K562 (cell line): ENCODE measurements at regions not wholly inside any gene's neighbourhood (a gene's known extent, or its start where the extent isn't known, plus 50 kb on each side); places are given as distances from the start of the nearest gene placed in this dataset.

ENCODE experiments used
- ZNF431 ChIP-seq: sonication (generic); formaldehyde crosslinking; IDR thresholded peaks from 2 replicates; pipeline ENCODE4 v1.8.0; 2022; ENCODE audit warnings: mild to moderate bottlenecking, missing genetic modification reagents
- TF ChIP-seq, protein P1 (sequence below): fragments of 450-650 bp; IDR thresholded peaks from 2 replicates; pipeline ENCODE4 v1.6.1; 2016; ENCODE audit warnings: mild to moderate bottlenecking, moderate library complexity

DNA sequence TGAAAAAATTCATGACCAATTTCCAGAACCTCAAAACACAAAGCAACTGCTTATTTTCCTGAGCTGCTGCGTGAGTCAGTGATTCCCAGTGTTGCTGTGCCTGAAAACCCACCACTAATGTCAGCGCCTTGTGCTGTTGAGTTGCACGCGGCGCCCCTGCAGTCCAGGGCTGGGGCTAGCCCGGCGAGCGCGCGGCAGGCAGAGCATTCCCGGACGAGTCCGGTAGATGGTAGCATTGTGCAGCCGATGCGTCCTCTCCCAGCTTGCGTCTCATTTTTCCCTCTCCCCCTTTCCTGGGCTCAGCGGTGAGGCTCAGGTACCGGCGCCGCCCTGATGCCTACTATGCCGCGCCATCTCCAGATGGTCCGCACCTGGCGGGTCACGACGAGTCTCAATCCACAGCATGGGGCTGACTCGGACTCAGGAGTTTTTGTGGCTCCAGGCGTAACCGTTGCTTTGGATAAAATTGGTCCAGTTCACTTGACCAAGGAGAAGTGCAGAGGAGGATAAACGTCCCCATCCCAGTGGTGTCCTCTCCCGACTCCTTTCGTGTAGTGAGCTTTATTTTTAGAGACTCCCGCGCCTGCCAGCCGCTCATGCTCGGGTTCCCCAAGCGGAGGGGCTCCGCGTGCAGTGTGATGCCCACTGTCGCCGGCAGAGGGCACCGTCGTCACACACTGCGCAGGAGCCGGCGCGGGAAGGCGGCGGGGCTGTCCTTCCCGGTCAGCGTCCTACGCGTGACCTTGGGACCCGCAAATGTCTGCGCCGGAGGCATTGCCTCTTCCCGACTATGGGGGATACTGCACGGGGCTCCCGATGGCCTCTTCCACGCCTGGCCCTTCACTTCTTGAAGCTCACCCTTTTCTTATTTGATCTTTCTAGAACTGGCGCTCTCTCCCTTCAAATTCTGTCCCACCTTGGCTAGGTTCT is 53.6 kb upstream of the IGFBP7 start (continued):
- TF ChIP-seq, protein P1, sequence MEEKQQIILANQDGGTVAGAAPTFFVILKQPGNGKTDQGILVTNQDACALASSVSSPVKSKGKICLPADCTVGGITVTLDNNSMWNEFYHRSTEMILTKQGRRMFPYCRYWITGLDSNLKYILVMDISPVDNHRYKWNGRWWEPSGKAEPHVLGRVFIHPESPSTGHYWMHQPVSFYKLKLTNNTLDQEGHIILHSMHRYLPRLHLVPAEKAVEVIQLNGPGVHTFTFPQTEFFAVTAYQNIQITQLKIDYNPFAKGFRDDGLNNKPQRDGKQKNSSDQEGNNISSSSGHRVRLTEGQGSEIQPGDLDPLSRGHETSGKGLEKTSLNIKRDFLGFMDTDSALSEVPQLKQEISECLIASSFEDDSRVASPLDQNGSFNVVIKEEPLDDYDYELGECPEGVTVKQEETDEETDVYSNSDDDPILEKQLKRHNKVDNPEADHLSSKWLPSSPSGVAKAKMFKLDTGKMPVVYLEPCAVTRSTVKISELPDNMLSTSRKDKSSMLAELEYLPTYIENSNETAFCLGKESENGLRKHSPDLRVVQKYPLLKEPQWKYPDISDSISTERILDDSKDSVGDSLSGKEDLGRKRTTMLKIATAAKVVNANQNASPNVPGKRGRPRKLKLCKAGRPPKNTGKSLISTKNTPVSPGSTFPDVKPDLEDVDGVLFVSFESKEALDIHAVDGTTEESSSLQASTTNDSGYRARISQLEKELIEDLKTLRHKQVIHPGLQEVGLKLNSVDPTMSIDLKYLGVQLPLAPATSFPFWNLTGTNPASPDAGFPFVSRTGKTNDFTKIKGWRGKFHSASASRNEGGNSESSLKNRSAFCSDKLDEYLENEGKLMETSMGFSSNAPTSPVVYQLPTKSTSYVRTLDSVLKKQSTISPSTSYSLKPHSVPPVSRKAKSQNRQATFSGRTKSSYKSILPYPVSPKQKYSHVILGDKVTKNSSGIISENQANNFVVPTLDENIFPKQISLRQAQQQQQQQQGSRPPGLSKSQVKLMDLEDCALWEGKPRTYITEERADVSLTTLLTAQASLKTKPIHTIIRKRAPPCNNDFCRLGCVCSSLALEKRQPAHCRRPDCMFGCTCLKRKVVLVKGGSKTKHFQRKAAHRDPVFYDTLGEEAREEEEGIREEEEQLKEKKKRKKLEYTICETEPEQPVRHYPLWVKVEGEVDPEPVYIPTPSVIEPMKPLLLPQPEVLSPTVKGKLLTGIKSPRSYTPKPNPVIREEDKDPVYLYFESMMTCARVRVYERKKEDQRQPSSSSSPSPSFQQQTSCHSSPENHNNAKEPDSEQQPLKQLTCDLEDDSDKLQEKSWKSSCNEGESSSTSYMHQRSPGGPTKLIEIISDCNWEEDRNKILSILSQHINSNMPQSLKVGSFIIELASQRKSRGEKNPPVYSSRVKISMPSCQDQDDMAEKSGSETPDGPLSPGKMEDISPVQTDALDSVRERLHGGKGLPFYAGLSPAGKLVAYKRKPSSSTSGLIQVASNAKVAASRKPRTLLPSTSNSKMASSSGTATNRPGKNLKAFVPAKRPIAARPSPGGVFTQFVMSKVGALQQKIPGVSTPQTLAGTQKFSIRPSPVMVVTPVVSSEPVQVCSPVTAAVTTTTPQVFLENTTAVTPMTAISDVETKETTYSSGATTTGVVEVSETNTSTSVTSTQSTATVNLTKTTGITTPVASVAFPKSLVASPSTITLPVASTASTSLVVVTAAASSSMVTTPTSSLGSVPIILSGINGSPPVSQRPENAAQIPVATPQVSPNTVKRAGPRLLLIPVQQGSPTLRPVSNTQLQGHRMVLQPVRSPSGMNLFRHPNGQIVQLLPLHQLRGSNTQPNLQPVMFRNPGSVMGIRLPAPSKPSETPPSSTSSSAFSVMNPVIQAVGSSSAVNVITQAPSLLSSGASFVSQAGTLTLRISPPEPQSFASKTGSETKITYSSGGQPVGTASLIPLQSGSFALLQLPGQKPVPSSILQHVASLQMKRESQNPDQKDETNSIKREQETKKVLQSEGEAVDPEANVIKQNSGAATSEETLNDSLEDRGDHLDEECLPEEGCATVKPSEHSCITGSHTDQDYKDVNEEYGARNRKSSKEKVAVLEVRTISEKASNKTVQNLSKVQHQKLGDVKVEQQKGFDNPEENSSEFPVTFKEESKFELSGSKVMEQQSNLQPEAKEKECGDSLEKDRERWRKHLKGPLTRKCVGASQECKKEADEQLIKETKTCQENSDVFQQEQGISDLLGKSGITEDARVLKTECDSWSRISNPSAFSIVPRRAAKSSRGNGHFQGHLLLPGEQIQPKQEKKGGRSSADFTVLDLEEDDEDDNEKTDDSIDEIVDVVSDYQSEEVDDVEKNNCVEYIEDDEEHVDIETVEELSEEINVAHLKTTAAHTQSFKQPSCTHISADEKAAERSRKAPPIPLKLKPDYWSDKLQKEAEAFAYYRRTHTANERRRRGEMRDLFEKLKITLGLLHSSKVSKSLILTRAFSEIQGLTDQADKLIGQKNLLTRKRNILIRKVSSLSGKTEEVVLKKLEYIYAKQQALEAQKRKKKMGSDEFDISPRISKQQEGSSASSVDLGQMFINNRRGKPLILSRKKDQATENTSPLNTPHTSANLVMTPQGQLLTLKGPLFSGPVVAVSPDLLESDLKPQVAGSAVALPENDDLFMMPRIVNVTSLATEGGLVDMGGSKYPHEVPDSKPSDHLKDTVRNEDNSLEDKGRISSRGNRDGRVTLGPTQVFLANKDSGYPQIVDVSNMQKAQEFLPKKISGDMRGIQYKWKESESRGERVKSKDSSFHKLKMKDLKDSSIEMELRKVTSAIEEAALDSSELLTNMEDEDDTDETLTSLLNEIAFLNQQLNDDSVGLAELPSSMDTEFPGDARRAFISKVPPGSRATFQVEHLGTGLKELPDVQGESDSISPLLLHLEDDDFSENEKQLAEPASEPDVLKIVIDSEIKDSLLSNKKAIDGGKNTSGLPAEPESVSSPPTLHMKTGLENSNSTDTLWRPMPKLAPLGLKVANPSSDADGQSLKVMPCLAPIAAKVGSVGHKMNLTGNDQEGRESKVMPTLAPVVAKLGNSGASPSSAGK = peak; percentile 67; the same call in 1 of the 2 replicates
- no peak for TF ChIP-seq ZNF431 (CRISPR knock-in tag)
